ENCODE measurements at regions not wholly inside any gene's neighbourhood (a gene's known extent, or its start where the extent isn't known, plus 50 kb on each side); places are given as distances from the start of the nearest gene placed in this dataset.
"Not testable (repeated sequence)": the region's sequence is repeated elsewhere in the genome, so short reads cannot be mapped to it uniquely, and the experiment has no call there.

- H3K36me3 Mint-ChIP-seq: no peaks in the 10 kb centered on the region
- CTCF ChIA-PET: no interaction called here
- H3K4me1 ChIP-seq (ENCODE audit: control insufficient read depth in 1 of 2, extremely low read depth in 1 of 2, insufficient read depth in 2 of 2, low read length in 2 of 2): no peaks in the 10 kb centered on the region
- DNase-seq (no peak), ATAC-seq (replicated peaks in 1 of 4) (no peak)
- POLR2A ChIA-PET: no interaction called here
- H3K9me3 Mint-ChIP-seq: peaks cover 0 to 4% (median 0%) of the 10 kb centered on the region in 3 donors
- no peaks in the 10 kb centered on the region for H3K4me1 Mint-ChIP-seq
- H3K4me3 Mint-ChIP-seq: no peak overlapping the region
- H3K4me3 ChIP-seq (ENCODE audit: control insufficient read depth in 1 of 2, extremely low read depth in 1 of 2, low read length in 1 of 2): no peak overlapping the region
- peaks cover 5 to 11% of the 10 kb centered on the region in 2 donors for H3K27me3 Mint-ChIP-seq
- no CpG with 5 or more reads among the region's 1 CpG for WGBS (ENCODE audit: insufficient coverage)
- H3K36me3 ChIP-seq (ENCODE audit: control insufficient read depth in 2 of 2, extremely low read depth in 1 of 2, insufficient read depth in 1 of 2, low read length in 1 of 2): no peaks in the 10 kb centered on the region
- H3K9me3 ChIP-seq: no peaks in the 10 kb centered on the region
- no peak overlapping the region for H3K27ac Mint-ChIP-seq
- H3K27ac ChIP-seq (ENCODE audit: low read length): no peak overlapping the region
- H3K27me3 ChIP-seq (replicated peaks in 1 of 2; ENCODE audit: control insufficient read depth in 2 of 2, extremely low read depth in 1 of 2, insufficient read depth in 2 of 2, low read length in 1 of 2): peaks cover 0 to 3% of the 10 kb centered on the region in 2 experiments
Observed at GRCh38 chr1:157460381-157460780, 91.9 kb downstream of the FCRL5 start.

- no peaks in the 10 kb centered on the region for H3K36me3 Mint-ChIP-seq
- H3K4me3 Mint-ChIP-seq: no peak overlapping the region
- WGBS (ENCODE audit: insufficient coverage): no CpG with 5 or more reads among the region's 3 CpGs
- ATAC-seq (replicated peaks in 1 of 4) (no peak), DNase-seq (no peak)
- no peak overlapping the region for H3K27ac ChIP-seq (ENCODE audit: low read length)
- ChIA-PET POLR2A (no interaction called here), CTCF (no interaction called here)
- H3K27ac Mint-ChIP-seq: no peak overlapping the region
- no peaks in the 10 kb centered on the region for H3K9me3 ChIP-seq
- no peak overlapping the region for H3K4me3 ChIP-seq (ENCODE audit: control insufficient read depth in 1 of 2, extremely low read depth in 1 of 2, low read length in 1 of 2)
- H3K27me3 Mint-ChIP-seq: peaks cover 10 to 15% of the 10 kb centered on the region in 2 donors
- peaks cover 0 to 3% of the 10 kb centered on the region in 2 experiments for H3K27me3 ChIP-seq (replicated peaks in 1 of 2; ENCODE audit: control insufficient read depth in 2 of 2, extremely low read depth in 1 of 2, insufficient read depth in 2 of 2, low read length in 1 of 2)
- no peaks in the 10 kb centered on the region for H3K4me1 Mint-ChIP-seq
- peaks cover 0 to 4% (median 0%) of the 10 kb centered on the region in 3 donors for H3K9me3 Mint-ChIP-seq
- no peaks in the 10 kb centered on the region for H3K4me1 ChIP-seq (ENCODE audit: control insufficient read depth in 1 of 2, extremely low read depth in 1 of 2, insufficient read depth in 2 of 2, low read length in 2 of 2)
- H3K36me3 ChIP-seq (ENCODE audit: control insufficient read depth in 2 of 2, extremely low read depth in 1 of 2, insufficient read depth in 1 of 2, low read length in 1 of 2): no peaks in the 10 kb centered on the region
Observed at GRCh38 chr1:157457279-157457678, 95.0 kb downstream of the FCRL5 start.

- peaks cover 0 to 4% (median 0%) of the 10 kb centered on the region in 3 donors for H3K9me3 Mint-ChIP-seq
- peaks cover 10 to 15% of the 10 kb centered on the region in 2 donors for H3K27me3 Mint-ChIP-seq
- DNase-seq (no peak), ATAC-seq (replicated peaks in 1 of 4) (no peak)
- ChIA-PET POLR2A (no interaction called here), CTCF (no interaction called here)
- H3K27ac Mint-ChIP-seq: no peak overlapping the region
- no peaks in the 10 kb centered on the region for H3K36me3 Mint-ChIP-seq
- H3K4me3 Mint-ChIP-seq: no peak overlapping the region
- H3K27ac ChIP-seq (ENCODE audit: low read length): no peak overlapping the region
- no peaks in the 10 kb centered on the region for H3K4me1 Mint-ChIP-seq
- no peaks in the 10 kb centered on the region for H3K4me1 ChIP-seq (ENCODE audit: control insufficient read depth in 1 of 2, extremely low read depth in 1 of 2, insufficient read depth in 2 of 2, low read length in 2 of 2)
- no peaks in the 10 kb centered on the region for H3K9me3 ChIP-seq
- no CpG with 5 or more reads among the region's 1 CpG for WGBS (ENCODE audit: insufficient coverage)
- peaks cover 0 to 3% of the 10 kb centered on the region in 2 experiments for H3K27me3 ChIP-seq (replicated peaks in 1 of 2; ENCODE audit: control insufficient read depth in 2 of 2, extremely low read depth in 1 of 2, insufficient read depth in 2 of 2, low read length in 1 of 2)
- H3K4me3 ChIP-seq (ENCODE audit: control insufficient read depth in 1 of 2, extremely low read depth in 1 of 2, low read length in 1 of 2): no peak overlapping the region
- no peaks in the 10 kb centered on the region for H3K36me3 ChIP-seq (ENCODE audit: control insufficient read depth in 2 of 2, extremely low read depth in 1 of 2, insufficient read depth in 1 of 2, low read length in 1 of 2)
Observed at GRCh38 chr1:157455318-157455717, 97.0 kb downstream of the FCRL5 start.

- peaks cover 5 to 6% of the 10 kb centered on the region in 2 donors for H3K27me3 Mint-ChIP-seq
- H3K4me1 ChIP-seq (ENCODE audit: control insufficient read depth in 1 of 2, extremely low read depth in 1 of 2, insufficient read depth in 2 of 2, low read length in 2 of 2): no peaks in the 10 kb centered on the region
- no peaks in the 10 kb centered on the region for H3K36me3 Mint-ChIP-seq
- ChIA-PET CTCF (no interaction called here), POLR2A (no interaction called here)
- no peak overlapping the region for H3K4me3 Mint-ChIP-seq
- H3K27me3 ChIP-seq (replicated peaks in 1 of 2; ENCODE audit: control insufficient read depth in 2 of 2, extremely low read depth in 1 of 2, insufficient read depth in 2 of 2, low read length in 1 of 2): no peaks in the 10 kb centered on the region
- no peaks in the 10 kb centered on the region for H3K4me1 Mint-ChIP-seq
- H3K27ac ChIP-seq (ENCODE audit: low read length): no peak overlapping the region
- H3K4me3 ChIP-seq (ENCODE audit: control insufficient read depth in 1 of 2, extremely low read depth in 1 of 2, low read length in 1 of 2): no peak overlapping the region
- no peaks in the 10 kb centered on the region for H3K36me3 ChIP-seq (ENCODE audit: control insufficient read depth in 2 of 2, extremely low read depth in 1 of 2, insufficient read depth in 1 of 2, low read length in 1 of 2)
- H3K9me3 Mint-ChIP-seq: no peaks in the 10 kb centered on the region
- no peaks in the 10 kb centered on the region for H3K9me3 ChIP-seq
- WGBS (ENCODE audit: insufficient coverage): no CpG with 5 or more reads among the region's 2 CpGs
- no peak for DNase-seq
- H3K27ac Mint-ChIP-seq: no peak overlapping the region
- no peak for ATAC-seq (replicated peaks in 1 of 4)
Observed at GRCh38 chr1:157450106-157450505, 102.2 kb downstream of the FCRL5 start.

- Histone ChIP-seq H3K36me3 (ENCODE audit: control insufficient read depth in 2 of 2, extremely low read depth in 1 of 2, insufficient read depth in 1 of 2, low read length in 1 of 2) (no peaks in the 10 kb centered on the region), H3K27me3 (replicated peaks in 1 of 2; ENCODE audit: control insufficient read depth in 2 of 2, extremely low read depth in 1 of 2, insufficient read depth in 2 of 2, low read length in 1 of 2) (no peaks in the 10 kb centered on the region), H3K4me3 (ENCODE audit: control insufficient read depth in 1 of 2, extremely low read depth in 1 of 2, low read length in 1 of 2) (no peak overlapping the region), H3K9me3 (no peaks in the 10 kb centered on the region), H3K27ac (ENCODE audit: low read length) (no peak overlapping the region), H3K4me1 (ENCODE audit: control insufficient read depth in 1 of 2, extremely low read depth in 1 of 2, insufficient read depth in 2 of 2, low read length in 2 of 2) (no peaks in the 10 kb centered on the region)
- Mint-ChIP-seq H3K4me3 (no peak overlapping the region), H3K9me3 (no peaks in the 10 kb centered on the region), H3K27me3 (peaks cover 0 to 5% of the 10 kb centered on the region in 2 donors), H3K27ac (no peak overlapping the region), H3K36me3 (no peaks in the 10 kb centered on the region), H3K4me1 (no peaks in the 10 kb centered on the region)
- DNase-seq (no peak), ATAC-seq (replicated peaks in 1 of 4) (no peak)
- CTCF ChIA-PET: no interaction called here
- POLR2A ChIA-PET: no interaction called here
Observed at GRCh38 chr1:157448636-157449035, 103.7 kb downstream of the FCRL5 start.

GRCh38 chr1:157446356-157446755, 106.0 kb downstream of the FCRL5 start:
- H3K27ac ChIP-seq (ENCODE audit: low read length); H3K36me3 Mint-ChIP-seq; DNase-seq; H3K4me1 ChIP-seq (ENCODE audit: control insufficient read depth in 1 of 2, extremely low read depth in 1 of 2, insufficient read depth in 2 of 2, low read length in 2 of 2); H3K9me3 Mint-ChIP-seq; H3K36me3 ChIP-seq (ENCODE audit: control insufficient read depth in 2 of 2, extremely low read depth in 1 of 2, insufficient read depth in 1 of 2, low read length in 1 of 2); H3K27me3 Mint-ChIP-seq; POLR2A ChIA-PET; H3K4me3 Mint-ChIP-seq; ATAC-seq (replicated peaks in 1 of 4); H3K9me3 ChIP-seq; H3K4me1 Mint-ChIP-seq; H3K27ac Mint-ChIP-seq; H3K4me3 ChIP-seq (ENCODE audit: control insufficient read depth in 1 of 2, extremely low read depth in 1 of 2, low read length in 1 of 2); H3K27me3 ChIP-seq (replicated peaks in 1 of 2; ENCODE audit: control insufficient read depth in 2 of 2, extremely low read depth in 1 of 2, insufficient read depth in 2 of 2, low read length in 1 of 2); CTCF ChIA-PET: not testable (repeated sequence)
- 97% methylated on average over 13 of the region's 31 CpGs for WGBS (ENCODE audit: insufficient coverage)

GRCh38 chr1:157445616-157446140, 106.6 kb downstream of the FCRL5 start:
- H3K4me1 Mint-ChIP-seq; H3K27me3 ChIP-seq (replicated peaks in 1 of 2; ENCODE audit: control insufficient read depth in 2 of 2, extremely low read depth in 1 of 2, insufficient read depth in 2 of 2, low read length in 1 of 2); H3K27ac ChIP-seq (ENCODE audit: low read length); H3K9me3 Mint-ChIP-seq; H3K27me3 Mint-ChIP-seq; H3K4me3 Mint-ChIP-seq; H3K4me1 ChIP-seq (ENCODE audit: control insufficient read depth in 1 of 2, extremely low read depth in 1 of 2, insufficient read depth in 2 of 2, low read length in 2 of 2); H3K9me3 ChIP-seq; CTCF ChIA-PET; H3K36me3 Mint-ChIP-seq; DNase-seq; POLR2A ChIA-PET; ATAC-seq (replicated peaks in 1 of 4); H3K36me3 ChIP-seq (ENCODE audit: control insufficient read depth in 2 of 2, extremely low read depth in 1 of 2, insufficient read depth in 1 of 2, low read length in 1 of 2); H3K4me3 ChIP-seq (ENCODE audit: control insufficient read depth in 1 of 2, extremely low read depth in 1 of 2, low read length in 1 of 2); H3K27ac Mint-ChIP-seq: not testable (repeated sequence)
- WGBS (ENCODE audit: insufficient coverage): 76% methylated on average over 6 of the region's 15 CpGs

All from T-cell (primary cell).